ENCODE measurements at regions not wholly inside any gene's neighbourhood (a gene's known extent, or its start where the extent isn't known, plus 50 kb on each side); places are given as distances from the start of the nearest gene placed in this dataset.
"Not testable (repeated sequence)": the region's sequence is repeated elsewhere in the genome, so short reads cannot be mapped to it uniquely, and the experiment has no call there.

- DNase-seq (ENCODE audit: low read depth): no peak
These were observed 102.3 kb upstream of the TRPC7 start for GRCh38 chr5:136467632-136468031.

DNA sequence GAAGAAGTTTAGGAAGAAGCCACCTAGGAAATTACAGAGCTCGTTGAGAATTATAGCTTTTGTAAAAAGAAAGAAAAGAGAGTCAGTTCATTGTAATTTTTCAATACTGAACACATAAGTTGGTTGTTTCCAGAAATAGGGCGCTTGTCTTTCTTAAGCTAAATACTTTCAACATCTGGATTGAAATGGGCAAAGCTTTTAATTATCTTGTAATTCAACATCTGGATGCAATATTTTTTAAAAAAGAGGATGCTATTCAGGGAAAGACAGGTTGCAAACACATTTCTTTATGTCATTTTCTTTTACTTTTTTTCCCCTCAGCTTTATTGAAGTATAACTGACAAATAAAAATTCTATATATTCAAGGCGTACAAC lies 100.7 kb upstream of the TRPC7 start:
- no peak for DNase-seq (ENCODE audit: low read depth)

DNA sequence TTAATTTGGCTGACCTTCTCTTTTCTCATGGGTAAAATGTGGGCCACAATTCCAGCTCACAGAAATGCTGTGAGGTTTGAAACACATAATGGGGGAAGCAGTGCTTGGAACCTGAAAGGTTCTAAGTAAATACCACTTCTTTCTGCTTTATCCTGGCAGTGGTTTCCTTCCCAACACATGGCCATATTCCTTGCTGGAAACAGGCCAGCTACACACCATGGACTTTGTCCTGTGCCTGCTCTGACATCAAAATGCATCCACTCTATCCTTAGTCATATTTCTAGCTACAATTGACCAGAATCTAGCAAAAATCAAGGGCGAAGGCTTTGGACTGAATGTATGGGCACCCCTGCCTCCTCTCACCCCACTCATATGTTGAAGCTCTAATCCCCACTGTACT lies 93.1 kb upstream of the TRPC7 start:
- DNase-seq (ENCODE audit: low read depth): no peak

DNA sequence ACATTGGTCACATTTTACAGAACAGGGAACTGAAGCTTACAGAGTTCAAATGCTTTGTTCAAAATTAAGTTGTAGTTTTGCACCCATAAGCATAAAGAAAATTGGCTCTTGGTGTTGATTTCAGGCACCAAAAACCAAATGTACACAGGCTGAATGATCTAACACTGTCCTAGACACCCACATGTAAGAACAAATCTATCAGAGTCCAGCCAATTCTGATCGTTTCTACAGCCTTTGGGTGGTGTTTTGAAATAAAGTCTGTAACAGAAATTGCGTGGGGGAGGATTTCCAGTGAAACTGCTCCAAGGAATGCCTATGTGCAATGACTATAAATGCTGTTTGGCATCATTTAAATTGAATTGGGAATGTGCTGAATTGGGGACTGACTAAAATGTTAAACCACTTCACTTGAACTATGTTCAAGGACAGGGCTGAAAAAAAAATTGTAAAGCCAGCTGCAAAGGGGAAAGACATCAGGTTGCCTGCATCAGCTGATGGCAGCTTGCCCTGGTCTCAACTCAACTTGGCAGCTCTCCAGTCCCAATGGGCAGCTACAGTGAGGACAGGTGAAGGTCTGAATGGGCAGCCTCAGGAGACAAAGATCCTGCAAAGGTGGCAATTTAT lies 92.2 kb upstream of the TRPC7 start:
- DNase-seq (ENCODE audit: low read depth): no peak

DNA sequence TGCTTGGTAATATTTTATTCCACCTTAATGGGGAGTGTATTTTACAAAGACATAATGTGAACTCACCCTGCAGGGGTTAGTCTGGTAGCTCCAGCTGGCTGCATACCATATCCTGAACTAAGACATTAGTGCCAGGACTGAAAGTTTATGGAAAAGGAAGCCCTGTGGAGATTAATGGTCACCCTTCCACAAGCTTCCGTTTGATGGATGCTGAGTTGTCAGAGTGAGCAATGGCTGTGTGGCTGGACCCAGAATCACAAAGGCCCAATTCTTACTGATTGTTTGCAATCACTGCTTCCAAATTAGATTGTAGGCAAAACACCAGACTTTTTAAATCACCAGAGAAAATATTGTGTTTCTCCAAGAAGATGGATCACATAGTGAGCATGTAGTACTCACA lies 90.1 kb upstream of the TRPC7 start:
- DNase-seq (ENCODE audit: low read depth): no peak

DNA sequence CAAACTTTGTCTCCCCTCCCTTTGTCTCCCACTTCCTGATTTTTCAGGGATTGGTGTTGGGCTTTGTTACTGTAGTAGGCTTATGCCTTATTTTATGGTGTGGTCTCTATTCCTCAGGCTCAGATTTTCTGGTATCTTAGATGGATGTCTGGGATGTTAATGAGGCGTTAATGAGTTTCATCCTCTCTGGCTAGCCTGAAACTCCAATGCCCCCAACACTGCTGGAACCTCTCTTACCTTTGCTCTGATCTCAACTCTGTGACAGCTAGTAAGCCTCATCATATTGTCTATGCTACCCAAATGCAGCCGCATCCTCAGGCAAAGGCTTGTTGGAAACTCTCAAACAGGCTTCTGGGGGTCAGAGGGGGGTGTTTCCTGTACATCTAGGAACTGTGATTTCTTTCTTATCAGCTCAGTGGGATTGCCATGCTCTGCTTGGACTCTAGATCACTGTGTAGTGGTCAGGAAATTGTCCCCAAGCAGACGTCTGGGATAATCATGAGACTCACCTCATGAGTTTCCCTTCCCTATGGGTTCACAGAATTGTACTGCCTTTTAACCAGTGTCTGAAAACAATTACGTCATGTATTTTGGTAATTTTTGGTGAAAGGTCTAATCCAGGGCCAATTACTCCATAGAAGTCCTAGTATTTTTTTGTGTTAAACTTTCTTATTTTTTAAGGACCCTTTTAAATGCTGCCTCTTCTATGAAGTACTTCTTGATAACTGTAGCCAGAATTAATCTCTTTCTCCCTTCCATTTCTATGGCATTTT lies 88.8 kb upstream of the TRPC7 start:
- no peak for DNase-seq (ENCODE audit: low read depth)

GRCh38 chr5:136453199-136453598 lies 87.9 kb upstream of the TRPC7 start:
- DNase-seq (ENCODE audit: low read depth): no peak

DNA sequence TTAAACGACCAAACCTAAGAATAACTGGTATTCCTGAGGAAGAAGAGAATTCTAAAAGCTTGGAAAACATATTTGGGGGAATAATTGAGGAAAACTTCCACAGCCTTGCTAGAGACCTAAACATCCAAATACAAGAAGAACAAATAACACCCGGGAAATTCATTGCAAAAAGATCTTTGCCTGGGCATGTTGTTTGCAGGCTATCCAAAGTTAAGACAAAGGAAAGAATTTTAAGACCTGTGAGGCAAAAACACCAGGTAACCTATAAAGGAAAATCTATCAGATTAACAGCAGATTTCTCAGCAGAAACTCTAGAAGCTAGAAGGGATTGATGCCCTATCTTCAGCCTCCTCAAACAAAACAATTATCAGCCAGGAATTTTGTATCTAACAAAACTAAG lies 82.2 kb upstream of the TRPC7 start:
- DNase-seq (ENCODE audit: low read depth): not testable (repeated sequence)

DNA sequence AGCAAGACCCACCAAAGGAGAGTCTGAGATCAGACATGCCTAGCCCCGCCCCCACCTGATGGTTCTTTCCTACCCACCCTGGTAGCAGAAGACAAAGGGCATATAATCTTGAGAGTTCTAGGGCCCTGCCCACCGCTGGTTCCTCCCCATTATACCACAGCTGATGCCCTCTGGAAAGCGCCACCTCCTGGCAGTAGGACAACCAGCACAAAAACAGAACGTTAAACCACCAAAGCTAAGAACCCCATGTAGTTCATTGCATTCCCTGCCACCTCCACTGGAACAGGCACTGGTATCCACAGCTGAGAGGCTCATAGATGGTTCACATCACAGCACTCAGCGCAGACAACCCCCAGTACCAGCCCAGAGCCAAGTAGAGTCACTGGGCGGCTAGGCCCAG lies 81.2 kb upstream of the TRPC7 start:
- no peak for DNase-seq (ENCODE audit: low read depth)

DNA sequence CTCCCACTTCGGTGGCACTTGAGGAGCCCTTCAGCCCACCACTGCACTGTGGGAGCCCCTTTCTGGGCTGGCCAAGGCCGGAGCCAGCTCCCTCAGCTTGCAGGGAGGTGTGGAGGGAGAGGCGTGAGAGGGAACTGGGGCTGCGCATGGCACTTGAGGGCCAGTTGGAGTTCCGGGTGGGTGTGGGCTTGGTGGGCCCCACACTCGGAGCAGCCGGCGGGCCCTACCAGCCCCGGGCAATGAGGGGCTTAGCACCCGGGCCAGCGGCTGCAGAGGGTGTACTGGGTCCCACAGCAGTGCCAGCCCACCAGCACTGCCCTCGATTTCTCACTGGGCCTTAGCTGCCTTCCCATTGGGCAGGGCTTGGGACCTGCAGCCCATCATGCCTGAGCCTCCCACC lies 78.8 kb upstream of the TRPC7 start:
- DNase-seq (ENCODE audit: low read depth): not testable (repeated sequence)

- no peak for DNase-seq (ENCODE audit: low read depth)
These were observed 74.0 kb upstream of the TRPC7 start for GRCh38 chr5:136439367-136439766.

- no peak for DNase-seq (ENCODE audit: low read depth)
These were observed 70.7 kb upstream of the TRPC7 start for GRCh38 chr5:136435946-136436543.

GRCh38 chr5:136434795-136435194 lies 69.5 kb upstream of the TRPC7 start:
- no peak for DNase-seq (ENCODE audit: low read depth)

GRCh38 chr5:136432705-136433104 lies 67.4 kb upstream of the TRPC7 start:
- DNase-seq (ENCODE audit: low read depth): no peak

GRCh38 chr5:136430081-136430480 lies 64.7 kb upstream of the TRPC7 start:
- no peak for DNase-seq (ENCODE audit: low read depth)

DNA sequence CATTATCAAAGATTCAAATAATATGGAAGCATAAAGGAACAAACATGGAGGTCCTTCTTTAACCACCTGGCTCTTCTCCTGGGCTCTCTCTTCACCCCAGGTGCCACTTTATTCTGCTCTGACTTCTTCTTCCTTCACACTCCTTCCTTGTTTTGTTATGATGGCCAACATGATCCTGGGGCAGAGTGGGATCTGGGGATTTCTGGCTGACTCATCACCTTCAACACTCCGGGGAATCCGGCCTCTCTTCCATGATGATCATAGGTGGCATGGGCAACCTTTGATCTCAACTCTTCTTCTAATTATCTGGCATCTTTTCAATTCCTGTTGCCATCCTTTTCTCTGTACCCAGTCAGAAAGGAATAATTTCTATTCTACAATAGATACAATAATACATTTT lies 62.1 kb upstream of the TRPC7 start:
- DNase-seq (ENCODE audit: low read depth): no peak

DNA sequence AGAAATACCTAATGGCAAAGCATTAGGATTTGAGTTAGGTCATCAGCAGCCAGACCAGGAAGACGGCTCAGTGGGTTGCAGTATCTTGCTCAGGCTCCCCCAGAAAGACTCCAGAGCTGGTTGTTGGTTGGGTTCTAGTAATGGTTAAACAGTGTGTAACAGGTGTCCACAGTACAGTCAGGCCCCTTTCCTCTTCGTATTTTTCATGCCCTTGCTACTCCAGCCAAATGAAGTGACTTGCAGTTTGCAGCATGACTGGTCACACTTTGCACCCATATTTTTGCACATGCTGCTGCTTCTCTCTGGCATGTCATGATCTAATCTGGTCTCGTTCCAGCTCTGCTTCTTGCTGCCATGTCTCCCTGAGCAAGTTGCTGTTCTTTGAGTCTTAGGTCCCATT lies 60.6 kb upstream of the TRPC7 start:
- no peak for DNase-seq (ENCODE audit: low read depth)

DNA sequence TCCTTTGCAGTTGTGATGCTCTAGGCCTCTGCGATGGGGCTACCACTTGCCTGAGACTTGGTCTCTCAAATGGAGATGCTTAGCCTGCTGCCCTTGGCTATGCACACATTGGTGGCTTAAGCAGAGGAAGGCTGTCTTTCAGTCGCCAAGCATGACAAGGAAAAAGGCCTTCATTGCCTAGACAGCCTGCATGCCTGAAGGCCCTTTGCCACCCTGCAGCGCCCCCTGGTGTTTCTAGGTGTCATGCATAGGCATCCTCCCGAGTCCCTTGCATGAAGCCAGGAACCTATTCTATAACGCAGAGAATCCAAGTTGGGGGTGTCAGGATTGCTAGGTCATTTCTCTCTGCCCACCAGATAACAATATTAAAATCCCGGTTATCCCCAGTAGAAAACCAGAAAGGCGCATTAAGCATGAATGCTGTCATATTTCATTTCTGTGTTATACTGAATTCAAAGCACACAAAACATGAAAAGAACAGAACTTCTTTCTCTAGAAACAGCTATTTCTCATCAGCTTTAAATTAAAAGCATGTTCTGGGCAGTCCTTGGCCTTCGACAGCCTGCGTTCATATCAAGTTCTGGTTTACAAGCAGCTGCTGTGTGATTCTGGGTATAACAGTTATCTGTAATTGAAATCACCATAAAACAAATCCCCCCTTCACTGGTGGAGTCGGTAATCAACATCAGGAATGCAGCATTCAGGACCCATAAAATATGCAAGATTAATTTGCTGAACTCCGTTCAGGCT lies 59.7 kb upstream of the TRPC7 start:
- peak; percentile 71 for DNase-seq (ENCODE audit: low read depth)

GRCh38 chr5:136423944-136424606 lies 58.7 kb upstream of the TRPC7 start:
- DNase-seq (ENCODE audit: low read depth): no peak

DNA sequence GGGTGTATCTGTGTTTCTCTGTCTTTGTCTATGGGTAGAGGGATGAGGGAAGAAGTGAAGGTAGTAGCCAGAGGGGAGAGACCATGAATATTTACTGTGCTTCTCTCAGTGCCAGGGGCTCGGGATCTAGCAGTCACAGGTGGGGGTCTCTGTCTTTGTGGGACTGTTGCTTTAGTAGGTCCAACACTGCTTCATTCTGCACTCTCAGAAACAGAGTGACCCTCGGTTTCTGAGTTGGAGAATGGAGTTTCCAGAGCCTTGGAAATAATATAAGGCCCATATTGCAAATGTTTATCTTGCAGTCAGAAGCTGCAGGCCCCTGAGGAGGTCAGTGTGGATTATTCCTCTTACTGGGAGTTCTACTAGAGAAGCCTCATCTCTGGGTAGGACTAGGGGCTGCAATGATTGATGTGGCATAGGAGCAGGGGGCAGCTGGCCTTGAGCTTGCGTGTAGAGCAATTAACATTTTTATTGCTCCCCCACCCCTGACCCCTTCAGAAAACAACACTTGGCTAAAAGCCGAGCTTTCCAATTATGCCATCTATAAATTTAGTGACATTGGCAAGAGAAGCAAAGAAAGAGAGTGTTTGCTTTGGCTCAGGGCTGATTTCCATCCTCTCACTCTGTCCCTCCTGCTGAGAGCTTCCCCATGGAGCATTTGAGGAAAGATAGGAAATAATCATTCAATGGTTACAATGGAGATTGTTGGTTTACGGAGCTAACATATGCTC lies 55.0 kb upstream of the TRPC7 start:
- no peak for DNase-seq (ENCODE audit: low read depth)

DNA sequence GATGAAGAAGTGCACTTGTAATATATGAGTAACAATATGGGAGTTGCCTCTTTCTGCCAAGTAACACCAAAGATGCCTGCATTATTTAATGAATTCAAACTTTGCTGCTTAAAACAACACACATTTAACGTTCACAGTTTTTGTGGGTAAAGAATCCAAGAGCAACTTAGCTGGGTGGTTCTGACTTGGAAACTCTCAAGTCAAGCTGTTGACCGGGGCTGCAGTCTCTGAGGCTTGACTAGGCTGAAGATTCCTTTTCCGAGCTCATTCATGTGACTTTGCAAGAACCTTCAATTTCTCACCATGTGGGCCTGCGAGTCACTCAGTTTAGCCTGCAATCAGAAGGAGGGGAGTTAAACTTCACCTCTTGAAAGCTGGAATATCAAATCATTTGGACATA lies 53.0 kb upstream of the TRPC7 start:
- no peak for DNase-seq (ENCODE audit: low read depth)

Data from ELR (cell line).